HG02610 (cell line): ENCODE measurements at regions not wholly inside any gene's neighbourhood (a gene's known extent, or its start where the extent isn't known, plus 50 kb on each side); places are given as distances from the start of the nearest gene placed in this dataset.
"Not testable (repeated sequence)": the region's sequence is repeated elsewhere in the genome, so short reads cannot be mapped to it uniquely, and the experiment has no call there.

Experiments used
- ATAC-seq: cut with Tn5 transposase; IDR thresholded peaks from one replicate; pipeline ENCODE4 v1.9.1; 2021; ENCODE audit warnings: mild to moderate bottlenecking, moderate library complexity; ENCODE audit not compliant: unreplicated experiment

DNA sequence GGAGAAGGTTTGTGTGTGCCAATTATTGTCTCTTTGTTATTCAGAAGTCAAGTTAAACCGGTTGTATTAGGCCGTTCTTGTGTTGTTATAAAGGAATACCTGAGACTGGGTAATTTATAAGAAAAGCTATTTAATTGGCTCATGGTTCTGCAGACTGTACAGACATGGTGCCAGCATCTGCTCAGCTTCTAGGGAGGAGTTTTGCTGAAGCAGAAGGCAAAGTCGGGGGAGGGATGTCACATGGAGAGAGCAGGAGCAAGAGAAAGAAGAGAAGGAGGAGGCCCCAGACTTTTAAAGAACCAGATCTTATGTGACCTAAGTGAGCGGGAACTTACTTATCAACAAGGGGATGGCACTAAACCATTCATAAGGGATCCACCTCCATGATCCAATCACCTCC, 349.3 kb upstream of the PCDH18 start:
- ATAC-seq, result no peak

DNA sequence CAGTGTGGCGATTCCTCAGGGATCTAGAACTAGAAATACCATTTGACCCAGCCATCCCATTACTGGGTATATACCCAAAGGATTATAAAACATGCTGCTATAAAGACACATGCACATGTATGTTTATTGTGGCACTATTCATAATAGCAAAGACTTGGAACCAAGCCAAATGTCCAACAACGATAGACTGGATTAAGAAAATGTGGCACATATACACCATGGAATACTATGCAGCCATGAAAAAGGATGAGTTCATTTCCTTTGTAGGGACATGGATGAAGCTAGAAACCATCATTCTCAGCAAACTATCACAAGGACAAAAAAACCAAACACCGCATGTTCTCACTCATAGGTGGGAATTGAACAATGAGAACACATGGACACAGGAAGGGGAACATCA, 335.8 kb upstream of the PCDH18 start:
- ATAC-seq, result not testable (repeated sequence)

DNA sequence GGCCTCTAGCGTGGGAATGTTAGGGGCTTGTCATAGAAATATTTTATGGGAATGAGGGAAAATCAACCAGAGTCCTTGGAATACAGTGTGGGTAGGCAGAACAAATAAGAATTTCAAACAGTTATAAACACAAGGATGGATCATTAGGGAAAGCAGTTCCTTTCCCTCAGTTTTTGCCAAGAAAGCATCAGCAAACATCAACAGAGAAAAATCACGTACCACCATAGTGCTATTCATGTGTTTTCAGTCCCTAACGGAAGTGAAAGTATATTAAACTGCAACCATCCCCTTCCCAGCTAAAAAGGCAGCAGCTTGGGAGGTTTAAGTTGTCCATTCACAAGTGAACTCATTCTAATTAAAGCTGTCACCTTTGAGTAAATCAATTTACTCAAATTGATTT, 334.4 kb upstream of the PCDH18 start:
- no peak for ATAC-seq

DNA sequence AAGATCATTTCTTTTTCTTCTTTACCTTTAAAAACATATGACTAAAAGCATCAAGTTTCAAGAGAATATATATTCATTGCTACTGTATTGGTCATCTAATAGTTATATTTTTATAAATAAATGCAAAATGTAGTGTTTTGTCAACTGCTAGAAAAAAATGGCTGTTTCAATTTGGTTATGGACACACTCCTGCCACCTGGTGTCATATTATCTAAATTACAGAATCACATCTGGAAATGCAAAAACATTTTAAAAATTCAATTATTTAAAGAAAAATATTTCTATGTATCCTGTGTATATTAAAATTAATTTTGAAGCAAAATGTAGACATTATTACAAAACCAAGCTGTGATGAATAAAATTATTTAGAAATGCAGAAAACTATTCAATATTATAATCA, 329.4 kb upstream of the PCDH18 start:
- ATAC-seq, result no peak

DNA sequence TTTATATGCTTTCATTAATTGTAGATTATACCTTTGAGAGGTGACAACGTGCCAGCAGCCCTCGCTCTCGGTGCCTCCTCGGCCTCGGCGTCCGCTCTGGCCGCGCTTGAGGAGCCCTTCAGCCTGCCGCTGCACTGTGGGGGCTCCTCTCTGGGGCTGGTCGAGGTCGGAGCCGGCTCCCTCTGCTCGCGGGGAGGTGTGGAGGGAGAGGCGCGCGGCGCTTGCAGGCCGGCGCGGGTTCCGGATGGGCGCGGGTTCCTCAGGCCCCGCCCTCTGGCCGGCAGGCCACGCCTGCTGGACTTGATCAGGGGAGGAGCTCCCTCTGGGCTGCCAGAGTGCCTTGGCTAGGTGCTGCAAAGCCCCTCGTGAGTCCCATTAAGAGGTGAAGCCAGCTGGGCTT, 321.1 kb upstream of the PCDH18 start:
- ATAC-seq, result no peak

DNA sequence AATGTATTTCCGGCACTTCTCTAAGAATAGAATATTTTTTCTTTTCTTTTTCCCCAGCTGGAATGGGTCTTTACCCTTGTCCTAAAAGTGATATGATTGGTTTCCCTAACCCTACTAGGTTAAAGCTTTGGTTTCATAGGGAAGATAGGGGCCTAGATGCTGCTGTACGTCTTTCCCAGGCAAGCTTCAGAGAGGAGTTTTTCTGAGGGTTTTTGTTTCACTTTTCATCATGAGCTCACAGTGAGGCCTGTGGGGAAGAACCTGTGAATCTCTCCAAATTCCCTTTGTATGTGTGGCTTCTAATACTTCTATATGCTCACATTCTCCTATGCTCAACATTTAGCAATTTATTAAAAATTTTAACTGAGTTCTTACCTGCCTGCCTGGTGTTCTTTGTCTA, 320.0 kb upstream of the PCDH18 start:
- no peak for ATAC-seq

DNA sequence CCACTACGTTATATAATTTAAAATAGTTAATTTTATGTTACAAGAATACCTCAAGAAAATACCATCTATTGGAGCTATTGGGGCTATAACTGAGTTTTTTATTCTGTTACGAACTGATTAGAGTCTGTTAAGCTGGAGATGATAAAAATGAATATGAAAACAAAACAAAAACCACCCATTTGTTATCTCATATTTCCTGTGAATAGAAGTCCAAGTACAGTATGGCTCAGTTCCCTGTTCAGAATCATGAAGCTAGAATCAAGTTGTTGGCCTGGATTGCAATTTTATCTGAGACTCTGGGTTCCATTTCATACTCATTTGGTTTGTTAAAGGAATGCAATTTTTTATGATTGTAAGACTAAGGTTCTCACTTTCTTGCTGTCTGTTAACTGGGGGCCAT, 319.1 kb upstream of the PCDH18 start:
- no peak for ATAC-seq

DNA sequence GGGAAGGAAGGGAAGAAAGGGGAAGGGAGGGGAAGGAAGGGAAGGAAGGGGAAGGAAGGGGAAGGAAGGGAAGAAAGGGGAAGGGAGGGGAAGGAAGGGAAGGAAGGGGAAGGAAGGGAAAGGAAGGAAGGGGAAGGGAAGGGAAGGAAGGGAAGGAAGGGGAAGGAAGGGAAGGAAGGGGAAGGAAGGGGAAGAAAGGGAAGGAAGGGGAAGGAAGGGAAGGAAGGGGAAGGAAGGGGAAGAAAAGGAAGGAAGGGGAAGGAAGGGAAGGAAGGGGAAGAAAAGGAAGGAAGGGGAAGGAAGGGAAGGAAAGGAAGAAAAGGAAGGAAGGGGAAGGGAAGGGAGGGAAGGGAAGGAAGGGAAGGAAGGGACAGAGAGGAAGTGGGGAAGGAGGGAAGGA, 295.7 kb upstream of the PCDH18 start:
- not testable (repeated sequence) for ATAC-seq

DNA sequence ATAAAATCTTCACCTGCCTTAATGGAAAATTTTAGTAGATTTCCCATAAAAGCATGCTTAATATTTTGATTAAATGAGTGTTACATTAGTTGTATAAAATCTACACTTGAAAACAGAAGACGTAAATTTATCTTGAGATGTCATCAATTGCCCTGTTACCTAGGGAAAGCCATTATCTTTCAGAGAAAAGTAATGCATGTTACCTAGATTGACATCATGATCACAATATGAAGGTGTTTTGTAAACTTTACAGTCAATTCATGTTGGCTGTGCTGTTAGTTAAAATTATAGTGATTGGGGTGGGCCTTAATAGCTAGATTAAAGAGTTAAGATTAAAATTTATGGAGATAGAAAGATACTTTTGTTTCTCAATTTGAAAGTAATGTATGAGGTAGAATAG, 293.2 kb upstream of the PCDH18 start:
- ATAC-seq, result no peak

DNA sequence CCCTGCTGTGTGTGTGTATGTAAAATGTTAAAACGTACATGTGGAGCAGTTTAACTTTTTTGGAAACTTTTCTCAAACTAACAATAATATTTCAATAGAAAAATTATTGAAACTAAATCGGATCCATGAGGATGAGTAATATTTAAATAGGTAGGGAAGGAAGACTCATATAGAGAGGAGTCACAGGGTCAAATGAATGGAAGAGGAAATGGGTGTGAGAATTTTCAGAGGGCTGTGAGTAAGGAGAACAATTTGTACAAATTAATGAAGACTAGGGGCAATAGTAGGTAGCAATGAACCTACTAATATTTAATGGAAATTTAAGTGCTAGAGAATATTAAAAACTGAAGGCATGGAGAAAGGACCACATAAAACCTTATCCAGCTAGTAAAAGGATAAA, 290.7 kb upstream of the PCDH18 start:
- no peak for ATAC-seq

DNA sequence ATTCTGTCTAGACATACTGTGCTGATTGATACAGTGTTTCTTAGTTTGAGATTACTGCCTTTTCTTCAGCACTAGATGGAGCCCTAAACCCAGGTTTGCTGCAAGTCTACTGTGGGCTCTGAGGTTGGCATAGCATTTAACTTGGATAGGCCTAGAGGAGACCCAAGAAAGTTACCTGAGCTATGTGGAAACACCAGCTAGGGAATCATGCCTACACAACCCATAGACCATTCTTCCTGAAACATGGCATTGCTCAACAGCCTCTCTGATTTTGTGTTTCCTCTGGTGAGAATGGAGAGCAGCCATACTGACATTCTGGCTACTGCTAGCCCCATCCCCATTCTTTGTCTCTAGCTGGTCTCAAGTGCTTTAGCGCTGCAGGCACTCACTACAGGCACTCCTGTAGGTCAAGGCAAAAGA, 287.7 kb upstream of the PCDH18 start:
- peak; percentile 91 for ATAC-seq

DNA sequence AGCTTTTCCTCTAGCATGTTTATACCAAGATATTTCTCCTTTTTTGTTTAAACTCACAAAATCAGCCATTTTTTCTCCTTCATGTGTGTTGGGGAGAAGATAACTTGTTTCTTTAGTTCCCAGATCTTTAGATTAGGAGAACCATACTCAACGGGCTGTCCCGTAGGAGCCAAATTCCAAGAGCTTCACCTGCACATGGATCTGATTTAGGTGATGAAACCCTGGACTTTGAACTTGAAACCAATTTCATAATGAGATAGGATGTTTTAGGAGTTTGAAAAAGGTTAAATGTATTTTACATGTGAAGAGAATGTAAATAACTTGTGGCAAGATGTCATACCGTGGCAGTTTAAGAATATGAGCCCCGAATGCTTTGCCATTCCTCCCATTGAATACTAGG, 280.0 kb upstream of the PCDH18 start:
- ATAC-seq, result no peak

DNA sequence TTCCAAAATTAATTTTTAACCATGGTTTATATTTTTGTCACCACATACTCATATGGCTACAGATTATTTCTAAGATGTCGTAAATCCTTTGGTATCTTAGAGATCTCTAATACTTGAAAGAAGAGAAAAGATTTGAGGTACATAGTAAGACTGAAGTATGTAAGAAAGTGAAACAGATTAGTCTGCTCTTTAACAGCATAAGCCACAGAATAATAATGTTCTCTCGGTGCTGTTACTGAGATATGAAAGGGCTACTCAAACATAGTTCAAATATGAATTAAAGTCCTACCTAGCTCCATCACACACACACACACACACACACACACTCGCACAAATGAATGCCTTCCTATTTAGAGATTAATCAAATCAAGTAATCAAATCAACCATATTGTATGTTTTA, 274.1 kb upstream of the PCDH18 start:
- no peak for ATAC-seq

DNA sequence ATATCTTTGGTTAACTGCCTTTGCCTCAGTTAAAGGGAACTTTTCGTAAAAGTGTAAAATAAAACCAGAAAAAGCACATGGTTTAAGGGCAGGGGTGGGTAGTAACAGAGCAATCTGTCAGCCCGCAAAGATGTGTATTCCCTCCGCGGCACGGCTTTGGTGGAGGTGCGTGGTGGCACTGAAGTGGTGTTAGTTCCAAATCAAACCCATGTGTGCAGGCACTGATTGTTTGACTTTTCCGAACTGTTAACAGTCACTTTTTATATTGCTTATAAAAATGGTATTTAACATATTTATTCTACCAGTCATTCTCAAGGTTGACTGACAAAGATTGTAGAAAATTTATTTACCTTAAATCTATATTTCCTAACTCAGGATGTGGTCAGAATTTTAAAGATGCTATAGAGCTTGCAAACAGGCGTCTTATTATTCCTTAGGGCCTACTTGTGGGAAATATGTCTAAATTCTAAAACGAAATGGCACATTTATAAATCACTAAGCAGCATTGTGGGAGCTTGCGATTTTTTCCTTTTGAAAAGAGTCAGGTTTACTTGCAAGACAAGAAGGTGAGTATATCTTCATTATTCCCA, 272.7 kb upstream of the PCDH18 start:
- no peak for ATAC-seq

DNA sequence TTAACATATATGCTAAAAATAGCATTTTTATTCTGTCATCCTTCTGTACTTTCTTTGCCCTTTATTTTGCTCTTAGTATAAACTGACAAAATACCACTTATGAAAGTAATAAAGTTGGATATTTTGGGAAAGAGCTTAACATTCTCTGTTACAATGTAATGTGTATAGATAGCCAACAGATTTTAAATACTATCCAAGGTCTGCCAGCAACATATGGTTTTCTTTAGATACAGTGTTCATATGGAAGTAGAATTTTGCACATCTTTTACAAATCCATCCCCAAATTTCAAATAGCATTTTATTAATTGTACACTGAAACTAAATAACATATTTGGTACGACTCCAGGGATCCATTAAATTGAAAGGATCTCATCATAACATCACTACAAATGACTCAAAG, 268.6 kb upstream of the PCDH18 start:
- ATAC-seq, result no peak

DNA sequence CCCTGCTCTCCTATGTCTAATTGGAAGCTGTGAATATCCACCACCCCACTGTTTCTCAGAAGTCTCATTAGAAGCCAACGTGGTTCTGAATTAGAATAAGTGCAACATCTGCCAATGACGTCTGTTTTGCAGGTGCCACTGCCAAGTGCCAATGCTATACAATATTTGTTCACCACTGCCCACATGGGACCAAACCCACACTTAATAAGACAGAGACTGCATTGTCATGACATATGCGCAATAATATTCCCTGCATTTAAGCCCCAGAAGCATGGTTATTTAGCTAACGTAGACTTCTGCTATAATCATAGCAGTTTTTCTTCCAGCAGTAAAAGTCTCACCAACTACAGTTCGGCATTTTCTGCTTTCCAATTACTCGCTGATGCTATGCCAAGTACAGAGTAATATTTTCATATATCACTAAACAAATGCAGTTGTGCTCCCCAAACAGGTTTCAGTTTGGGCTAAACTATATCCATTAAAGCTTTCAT, 262.5 kb upstream of the PCDH18 start:
- ATAC-seq, result no peak

DNA sequence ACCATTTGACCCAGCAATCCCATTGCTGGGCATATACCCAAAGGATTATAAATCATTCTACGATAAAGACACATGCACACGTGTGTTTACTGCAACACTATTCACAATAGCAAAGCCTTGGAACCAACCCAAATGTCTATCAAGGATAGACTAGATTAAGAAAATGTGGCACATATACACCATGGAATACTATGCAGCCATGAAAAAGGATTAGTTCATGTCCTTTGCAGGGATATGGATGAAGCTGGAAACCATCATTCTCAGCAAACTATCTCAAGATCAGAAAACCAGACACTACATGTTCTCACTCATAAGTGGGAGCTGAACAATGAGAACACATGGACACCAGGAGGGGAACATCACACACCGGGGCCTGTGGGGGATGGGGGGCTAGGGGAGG, 257.0 kb upstream of the PCDH18 start:
- not testable (repeated sequence) for ATAC-seq

DNA sequence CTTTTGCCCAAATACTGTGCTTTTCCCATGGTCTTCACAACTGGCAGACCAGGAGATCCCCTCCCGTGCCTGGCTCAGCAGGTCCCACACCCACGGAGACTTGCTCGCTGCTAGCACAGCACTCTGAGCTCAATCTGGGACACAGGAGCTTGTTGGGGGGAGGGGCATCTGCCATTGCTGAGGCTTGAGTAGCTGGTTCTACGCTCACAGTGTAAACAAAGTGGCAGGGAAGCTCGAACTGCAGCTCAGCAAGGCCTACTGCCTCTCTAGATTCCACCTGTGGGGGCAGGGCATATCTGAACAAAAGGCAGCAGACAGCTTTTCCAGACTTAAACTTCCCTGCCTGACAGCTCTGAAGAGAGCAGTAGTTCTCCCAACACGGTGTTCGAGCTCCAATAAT, 251.6 kb upstream of the PCDH18 start:
- not testable (repeated sequence) for ATAC-seq

DNA sequence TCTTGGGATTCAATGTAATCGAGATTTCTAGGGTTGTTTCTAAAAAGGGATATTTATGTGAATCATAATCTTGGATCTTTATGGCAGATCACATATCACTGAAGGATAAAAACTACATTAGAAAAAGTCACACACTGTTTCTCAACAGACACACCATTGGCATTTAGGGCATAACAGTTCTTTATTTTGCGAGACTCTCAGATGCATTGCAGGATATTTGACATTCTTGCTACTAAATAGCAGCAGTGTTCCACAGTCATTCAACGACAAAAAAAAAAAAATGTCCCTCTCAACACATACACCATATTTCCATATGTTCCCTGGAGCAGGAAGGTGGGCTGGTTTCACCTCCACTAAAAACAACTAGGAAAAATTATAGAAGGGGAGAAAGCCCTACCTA, 243.4 kb upstream of the PCDH18 start:
- ATAC-seq, result no peak

DNA sequence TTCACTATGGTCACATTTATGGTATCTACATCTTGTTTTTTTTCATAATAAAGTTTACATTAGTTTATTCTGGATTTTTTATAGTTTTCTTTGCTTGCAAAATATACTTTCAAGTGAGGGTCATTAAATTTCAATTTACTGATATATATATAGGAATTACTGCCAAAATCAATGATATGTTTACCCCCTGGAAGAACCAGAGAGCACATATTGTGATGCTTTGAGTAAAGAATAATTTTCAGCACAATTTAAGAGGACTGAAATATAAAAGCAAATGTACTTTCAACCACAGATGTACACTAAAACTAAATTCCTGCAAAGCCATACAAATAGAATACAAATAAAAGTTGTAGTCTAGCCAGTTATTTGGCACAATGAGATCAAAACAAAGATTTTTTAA, 242.2 kb upstream of the PCDH18 start:
- no peak for ATAC-seq

DNA sequence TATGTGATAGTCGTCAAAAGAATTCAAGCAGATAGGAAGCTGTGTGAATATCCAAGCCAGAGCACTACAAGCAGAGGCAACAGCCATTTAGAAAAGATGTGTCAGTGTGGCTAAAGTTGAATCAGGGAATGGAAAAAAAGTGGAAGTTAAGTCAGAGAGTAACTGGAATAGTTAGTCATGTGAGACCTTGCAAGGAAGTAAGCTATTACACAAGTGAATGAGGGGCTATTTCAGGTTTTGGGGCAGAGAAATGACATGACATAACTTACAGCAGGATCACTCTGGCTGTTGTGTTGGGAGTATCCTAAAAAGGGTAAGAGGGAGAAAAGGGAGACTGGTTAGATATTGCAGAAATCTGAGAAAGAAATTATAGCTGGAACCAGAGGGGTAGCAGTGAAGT, 236.6 kb upstream of the PCDH18 start:
- no peak for ATAC-seq

DNA sequence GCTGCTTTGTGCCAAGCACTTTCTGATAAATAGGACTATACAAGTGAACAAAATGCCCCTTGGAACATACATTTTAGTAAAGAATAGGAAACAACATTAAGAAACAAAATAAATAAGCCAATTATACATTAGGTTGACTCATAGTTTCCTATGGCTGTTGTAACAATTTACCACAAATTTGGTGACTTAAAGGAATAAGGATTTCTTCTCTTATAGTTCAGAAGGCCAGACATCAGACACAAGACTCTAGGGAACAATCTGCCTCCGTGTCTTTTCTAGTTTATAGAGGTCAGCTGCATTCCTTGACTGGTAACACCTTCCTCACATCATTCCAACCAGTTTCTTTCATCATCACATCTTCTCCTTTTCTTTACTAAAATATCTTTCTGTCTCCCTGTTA, 235.9 kb upstream of the PCDH18 start:
- no peak for ATAC-seq

DNA sequence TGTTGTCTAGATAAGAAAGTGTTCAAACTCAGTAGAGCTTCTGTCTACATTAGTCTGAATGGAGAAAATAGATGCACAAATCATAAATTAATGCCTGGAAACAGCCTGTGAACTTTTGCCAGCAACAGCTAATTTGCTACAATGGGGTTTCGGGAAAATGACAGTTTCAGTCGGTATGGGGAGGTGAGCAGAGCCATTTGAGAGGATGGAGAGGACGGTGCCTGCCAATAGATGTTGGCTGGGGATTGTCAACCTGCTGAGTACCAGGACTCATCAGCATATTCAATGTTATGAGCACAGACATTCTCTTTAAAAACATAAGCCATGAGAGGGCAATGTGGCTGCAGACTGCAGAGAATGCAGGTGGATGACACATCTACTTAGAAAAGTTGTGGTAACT, 230.3 kb upstream of the PCDH18 start:
- no peak for ATAC-seq
